ENCODE measurements at regions not wholly inside any gene's neighbourhood (a gene's known extent, or its start where the extent isn't known, plus 50 kb on each side); places are given as distances from the start of the nearest gene placed in this dataset.
"Not testable (repeated sequence)": the region's sequence is repeated elsewhere in the genome, so short reads cannot be mapped to it uniquely, and the experiment has no call there.

GRCh38 chr7:149930374-149931068 is 56.8 kb downstream of the ATP6V0E2 start:
- DNase-seq (ENCODE audit: low read depth in 2 of 2) = not testable (repeated sequence)

- not testable (repeated sequence) for DNase-seq (ENCODE audit: low read depth in 2 of 2)
Measured at GRCh38 chr7:149933776-149934175, 60.0 kb downstream of the ATP6V0E2 start.

GRCh38 chr7:149947346-149947745 is 73.6 kb downstream of the ATP6V0E2 start:
- not testable (repeated sequence) for DNase-seq (ENCODE audit: low read depth in 2 of 2)

DNA sequence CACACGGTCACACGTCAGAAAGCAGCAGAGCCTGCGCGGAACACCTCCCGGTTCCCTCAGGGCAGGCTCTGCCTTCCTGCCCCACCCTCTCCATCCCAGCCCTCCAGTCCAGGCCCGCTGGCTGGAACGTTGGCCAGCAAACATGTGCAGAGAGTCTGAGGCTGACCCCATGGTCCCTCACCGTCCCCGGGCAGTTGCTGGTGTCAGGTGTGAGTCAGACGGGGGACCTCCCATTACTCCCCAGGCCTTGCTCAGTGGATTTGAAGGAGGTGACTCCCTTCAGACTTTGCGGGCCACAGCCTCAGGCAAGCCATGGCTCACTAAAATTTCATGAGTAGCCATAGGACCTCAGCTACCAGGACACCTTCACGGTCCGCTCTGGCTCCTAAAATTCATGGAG is 74.7 kb downstream of the ATP6V0E2 start:
- DNase-seq (ENCODE audit: low read depth in 2 of 2) = not testable (repeated sequence)

- not testable (repeated sequence) for DNase-seq (ENCODE audit: low read depth in 2 of 2)
Measured at GRCh38 chr7:149949863-149950577, 76.3 kb downstream of the ATP6V0E2 start.

DNA sequence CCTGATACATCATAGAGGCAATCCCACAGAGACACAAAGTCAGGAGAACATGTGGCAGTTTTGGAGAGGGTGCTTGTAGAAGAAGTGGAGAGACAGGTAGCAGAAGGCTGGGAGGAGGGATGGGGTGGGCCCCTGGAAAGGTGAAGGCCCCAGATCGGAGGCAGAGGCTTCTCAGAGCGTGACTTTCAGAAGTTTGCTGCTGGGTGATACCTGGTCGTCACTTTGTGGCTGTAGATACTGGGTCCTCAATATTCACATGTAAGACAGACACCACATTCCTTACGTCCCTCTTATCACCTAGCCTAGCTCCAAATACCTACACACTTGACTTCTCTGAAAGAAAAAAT is 76.8 kb downstream of the ATP6V0E2 start:
- DNase-seq (ENCODE audit: low read depth in 2 of 2) = not testable (repeated sequence)

DNA sequence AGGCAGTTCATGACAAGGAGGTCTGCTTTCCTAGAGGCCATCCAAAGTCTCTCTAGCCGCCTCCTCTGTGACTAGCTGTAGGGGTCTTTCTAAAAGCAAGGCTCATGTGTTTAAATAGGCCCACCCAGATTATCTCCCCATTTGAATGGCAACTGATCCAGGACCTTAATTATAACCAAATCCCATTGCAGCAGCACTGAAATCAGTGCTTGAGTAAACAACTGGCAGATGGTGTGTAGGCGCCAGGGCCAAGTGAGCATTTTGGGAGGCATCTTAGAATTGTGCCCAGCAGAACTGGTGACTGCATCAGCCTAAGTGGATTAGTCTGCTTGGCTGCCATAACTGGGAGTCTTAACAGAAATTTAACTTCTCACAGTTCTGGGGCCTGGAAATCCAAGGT is 77.8 kb downstream of the ATP6V0E2 start:
- not testable (repeated sequence) for DNase-seq (ENCODE audit: low read depth in 2 of 2)

DNA sequence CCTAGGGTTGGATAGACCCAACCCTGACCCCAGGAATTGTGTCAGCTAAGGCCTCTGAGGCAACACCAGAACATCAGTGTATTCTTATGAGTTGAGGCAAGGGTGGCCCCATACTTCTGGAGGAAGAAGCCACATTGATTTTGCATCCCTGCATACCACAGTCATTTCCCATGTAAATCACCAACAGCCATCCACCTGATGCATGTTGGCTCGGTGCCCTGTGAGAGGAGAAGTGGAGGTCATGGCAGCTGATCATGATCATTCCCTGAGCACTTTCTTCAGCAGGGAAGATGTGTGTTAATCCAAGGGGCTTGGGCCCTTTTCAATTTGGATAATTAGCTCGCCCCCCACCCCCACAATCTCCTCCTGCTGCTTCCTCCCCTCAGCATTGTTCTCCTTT is 85.1 kb downstream of the ATP6V0E2 start:
- not testable (repeated sequence) for DNase-seq (ENCODE audit: low read depth in 2 of 2)

- DNase-seq (ENCODE audit: low read depth in 2 of 2) = not testable (repeated sequence)
Measured at GRCh38 chr7:149960863-149961262, 87.1 kb downstream of the ATP6V0E2 start.

DNA sequence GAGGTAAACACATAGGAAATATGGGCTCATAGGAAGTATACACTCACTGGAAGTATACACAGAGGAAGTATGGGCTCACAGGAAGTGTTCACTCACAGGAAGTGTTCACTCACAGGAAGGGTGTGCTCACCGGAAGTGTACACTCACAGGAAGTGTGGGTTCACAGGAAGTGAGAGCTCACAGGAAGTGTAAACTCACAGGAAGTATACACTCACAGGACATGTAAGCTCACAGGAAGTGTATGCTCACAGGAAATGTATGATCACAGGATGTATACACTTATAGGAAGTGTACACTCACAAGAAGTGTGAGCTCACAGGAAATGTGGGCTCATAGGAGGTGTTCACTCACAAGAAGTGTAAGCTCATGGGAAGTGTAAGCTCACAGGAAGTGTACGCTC is 88.1 kb downstream of the ATP6V0E2 start:
- DNase-seq (ENCODE audit: low read depth in 2 of 2) = not testable (repeated sequence)

- not testable (repeated sequence) for DNase-seq (ENCODE audit: low read depth in 2 of 2)
Measured at GRCh38 chr7:149962685-149963319, 89.0 kb downstream of the ATP6V0E2 start.

GRCh38 chr7:149963985-149964384 is 90.2 kb downstream of the ATP6V0E2 start:
- not testable (repeated sequence) for DNase-seq (ENCODE audit: low read depth in 2 of 2)

DNA sequence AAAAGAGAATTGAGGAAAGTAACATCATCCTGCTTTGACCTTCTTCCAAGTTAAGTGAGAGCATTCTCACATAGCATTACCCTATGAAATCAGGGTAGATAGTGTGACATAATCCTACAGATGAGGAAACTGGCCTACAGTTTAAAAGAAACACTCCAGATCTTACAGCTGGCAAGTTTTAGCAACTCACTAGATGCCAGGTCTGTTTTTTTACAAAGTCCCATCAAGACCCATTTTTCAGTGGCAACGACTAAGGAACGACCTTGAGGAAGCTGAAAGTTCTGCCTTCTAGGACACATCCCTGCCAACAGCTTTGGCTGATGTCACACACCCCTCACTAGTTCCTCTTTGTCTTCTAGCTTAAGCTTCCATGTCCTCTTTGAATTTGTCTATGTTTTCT is 92.7 kb downstream of the ATP6V0E2 start:
- DNase-seq (ENCODE audit: low read depth in 2 of 2) = not testable (repeated sequence)

DNA sequence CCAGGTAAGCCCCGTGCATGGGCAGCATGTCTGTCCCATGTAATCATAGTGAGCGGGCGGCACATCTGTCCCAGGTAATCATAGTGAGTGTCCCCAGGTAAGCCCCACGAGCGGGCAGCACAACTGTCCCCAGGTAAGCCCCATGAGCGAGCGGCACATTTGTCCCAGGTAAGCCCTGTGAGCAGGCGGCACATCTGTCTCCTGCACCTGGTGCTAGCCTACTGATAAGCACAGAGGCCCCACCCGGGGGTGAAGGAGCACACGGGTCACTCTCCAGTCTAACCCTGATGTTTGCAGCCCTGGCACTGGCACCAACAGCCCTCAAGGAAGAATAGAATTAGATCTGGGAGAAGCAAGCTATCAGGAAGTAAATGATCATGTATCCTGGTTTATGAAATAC is 99.2 kb downstream of the ATP6V0E2 start:
- DNase-seq (ENCODE audit: low read depth in 2 of 2) = not testable (repeated sequence)

DNA sequence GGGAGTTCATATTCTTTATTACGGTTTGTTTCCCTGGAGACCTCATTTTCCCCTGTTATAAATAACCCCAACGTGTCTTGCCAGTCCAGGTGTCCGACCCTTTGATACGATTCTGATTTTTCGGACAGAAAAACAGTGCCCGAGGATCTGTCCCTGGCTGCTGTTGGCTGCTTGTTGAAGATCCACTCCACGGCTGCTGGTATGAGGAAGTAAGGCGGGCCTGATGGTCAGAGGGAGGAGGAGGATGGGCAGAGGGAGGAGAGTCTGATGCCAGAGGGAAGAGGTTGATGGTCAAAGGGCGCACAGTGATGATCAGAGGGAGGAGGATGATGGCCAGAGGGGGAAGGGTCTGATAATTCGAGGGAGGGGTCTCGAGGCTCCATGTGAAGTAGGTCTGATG is 99.9 kb downstream of the ATP6V0E2 start:
- DNase-seq (ENCODE audit: low read depth in 2 of 2) = not testable (repeated sequence)

DNA sequence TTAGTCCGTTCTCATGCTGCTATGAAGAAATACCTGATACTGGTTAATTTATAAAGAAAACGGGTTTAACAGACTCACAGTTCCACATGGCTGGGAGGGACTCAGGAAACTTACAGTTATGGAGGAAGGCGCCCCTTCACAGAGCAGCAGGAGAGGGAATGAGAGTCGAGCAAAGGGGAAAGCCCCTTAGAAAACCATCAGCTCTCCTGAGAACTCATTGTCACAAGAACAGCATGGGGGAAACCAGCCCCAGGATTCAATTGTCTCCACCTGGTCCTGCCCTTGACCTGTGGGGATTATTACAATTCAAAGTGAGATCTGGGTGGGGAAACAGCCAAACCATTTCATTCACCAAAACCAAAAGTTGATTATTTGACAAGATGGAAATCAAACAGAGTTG is 101.8 kb downstream of the ATP6V0E2 start:
- DNase-seq (ENCODE audit: low read depth in 2 of 2) = not testable (repeated sequence)

- DNase-seq (ENCODE audit: low read depth in 2 of 2) = not testable (repeated sequence)
Measured at GRCh38 chr7:149978537-149978936, 104.8 kb downstream of the ATP6V0E2 start.

GRCh38 chr7:149978944-149979343 is 105.2 kb downstream of the ATP6V0E2 start:
- not testable (repeated sequence) for DNase-seq (ENCODE audit: low read depth in 2 of 2)

- not testable (repeated sequence) for DNase-seq (ENCODE audit: low read depth in 2 of 2)
Measured at GRCh38 chr7:149982537-149983112, 108.9 kb downstream of the ATP6V0E2 start.

GRCh38 chr7:149986866-149987265 is 113.1 kb downstream of the ATP6V0E2 start:
- not testable (repeated sequence) for DNase-seq (ENCODE audit: low read depth in 2 of 2)

DNA sequence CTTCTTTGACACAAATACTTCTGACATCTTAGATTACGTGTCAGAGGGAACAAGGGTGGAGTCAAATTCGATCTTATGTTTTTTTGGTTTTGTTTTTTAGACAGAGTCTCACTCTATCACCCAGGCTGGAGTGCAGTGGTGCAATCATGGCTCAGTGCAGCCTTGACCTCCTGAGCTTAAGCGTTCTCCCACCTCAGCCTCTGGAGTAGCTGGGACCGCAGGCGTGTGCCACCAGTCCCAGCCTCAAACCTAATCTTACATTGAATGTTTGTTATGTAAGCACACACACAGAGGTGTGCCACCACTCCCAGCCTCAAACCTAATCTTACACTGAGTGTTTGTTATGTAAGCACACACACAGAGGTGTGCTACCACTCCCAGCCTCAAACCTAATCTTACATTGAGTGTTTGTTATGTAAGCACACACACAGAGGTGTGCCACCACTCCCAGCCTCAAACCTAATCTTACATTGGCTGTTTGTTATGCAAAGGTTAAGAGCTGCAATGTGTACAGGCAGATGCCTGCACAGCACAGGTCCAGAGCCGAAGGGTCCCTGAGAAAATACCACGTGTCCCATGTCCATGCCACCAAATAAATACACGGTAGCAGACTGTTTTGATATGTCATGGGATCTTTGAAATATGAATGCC is 118.0 kb downstream of the ATP6V0E2 start:
- DNase-seq (ENCODE audit: low read depth in 2 of 2) = not testable (repeated sequence)

- DNase-seq (ENCODE audit: low read depth in 2 of 2) = not testable (repeated sequence)
Measured at GRCh38 chr7:149992366-149992765, 118.6 kb downstream of the ATP6V0E2 start.
